ENCODE measurements at regions not wholly inside any gene's neighbourhood (a gene's known extent, or its start where the extent isn't known, plus 50 kb on each side); places are given as distances from the start of the nearest gene placed in this dataset.

DNA sequence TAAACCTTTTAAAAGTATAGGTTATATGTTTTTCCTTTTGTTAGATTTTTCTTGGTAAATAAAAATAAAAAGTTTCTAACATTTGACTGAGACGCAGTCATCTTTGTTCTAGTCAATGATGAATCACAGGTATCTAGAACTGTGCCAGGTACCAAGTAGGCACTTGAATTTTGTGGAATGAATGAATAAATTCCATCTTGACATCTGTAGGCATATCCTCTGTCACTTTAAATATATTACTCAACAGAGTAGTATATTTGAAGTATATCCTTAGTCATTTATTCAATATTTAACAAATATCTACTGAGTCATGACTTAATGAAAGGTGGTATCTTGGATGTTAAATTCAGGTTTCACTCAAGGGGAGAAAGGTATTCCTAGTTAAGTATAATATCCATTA, 828.4 kb downstream of the TUSC7 start:
- DNase-seq: no peak

DNA sequence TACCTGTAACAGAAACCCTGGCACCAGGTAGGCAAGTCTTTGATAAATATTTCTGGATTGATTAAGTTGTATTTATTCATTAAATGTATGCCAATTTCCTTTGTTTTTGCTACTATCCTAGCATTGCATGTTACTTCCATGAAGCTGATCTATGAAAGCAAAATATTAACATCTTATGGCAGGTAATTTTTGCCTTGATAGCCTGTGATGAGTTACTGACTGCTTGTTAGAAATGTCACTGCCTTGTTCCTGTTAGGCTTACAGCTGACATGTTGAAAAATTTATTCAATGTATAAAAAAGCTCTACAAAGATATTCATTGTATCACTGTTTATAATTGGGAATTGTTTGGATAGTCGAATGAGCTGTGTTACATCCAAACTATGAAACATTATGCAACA, 830.1 kb downstream of the TUSC7 start:
- DNase-seq: no peak

GRCh38 chr3:117540597-117540996, 831.0 kb downstream of the TUSC7 start:
- DNase-seq: peak; percentile 51

DNA sequence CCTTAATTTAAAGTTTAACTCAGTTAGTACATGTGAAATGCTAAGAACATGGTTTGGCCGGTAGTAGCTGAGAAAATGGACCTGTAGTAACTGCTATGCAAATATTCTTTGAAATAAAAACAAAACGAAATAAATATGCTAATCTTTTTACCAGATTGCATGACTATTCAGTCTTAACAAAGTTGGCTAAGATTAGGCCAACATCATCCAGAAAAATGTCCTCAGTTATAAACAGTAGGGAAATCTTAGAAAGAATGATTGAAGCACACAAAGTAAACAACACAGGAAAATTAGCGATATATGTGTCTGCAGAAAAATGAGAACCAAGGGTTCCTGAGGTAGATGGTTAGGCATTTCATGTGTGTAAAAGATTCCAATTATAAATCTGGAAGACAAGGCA, 832.1 kb downstream of the TUSC7 start:
- DNase-seq: no peak

- DNase-seq: no peak
These were observed 833.9 kb downstream of the TUSC7 start for GRCh38 chr3:117543521-117543920.

GRCh38 chr3:117545484-117545883, 835.9 kb downstream of the TUSC7 start:
- DNase-seq: no peak

- no peak for DNase-seq
These were observed 838.5 kb downstream of the TUSC7 start for GRCh38 chr3:117547956-117548550.

GRCh38 chr3:117548600-117548999, 839.0 kb downstream of the TUSC7 start:
- no peak for DNase-seq

DNA sequence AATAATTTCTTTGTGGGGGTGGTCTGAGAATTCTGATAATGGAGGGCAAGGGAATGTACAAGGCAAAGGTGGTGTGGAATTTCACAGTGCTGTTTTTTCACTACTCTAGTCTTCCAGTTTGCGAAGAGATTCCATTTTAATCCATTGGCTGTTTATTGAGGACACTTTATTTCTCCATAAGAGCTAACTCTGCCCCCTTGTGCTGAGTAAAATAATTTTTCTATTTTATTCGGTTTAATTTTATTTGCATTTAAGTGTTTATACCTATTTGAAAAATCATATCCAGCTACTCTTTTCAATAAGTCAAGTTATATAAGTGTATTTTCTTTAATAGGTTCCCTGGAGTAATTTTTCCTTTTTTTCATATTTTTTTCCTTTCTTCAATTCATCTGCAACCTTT, 840.1 kb downstream of the TUSC7 start:
- DNase-seq: no peak

- no peak for DNase-seq
These were observed 841.2 kb downstream of the TUSC7 start for GRCh38 chr3:117550766-117551165.

DNA sequence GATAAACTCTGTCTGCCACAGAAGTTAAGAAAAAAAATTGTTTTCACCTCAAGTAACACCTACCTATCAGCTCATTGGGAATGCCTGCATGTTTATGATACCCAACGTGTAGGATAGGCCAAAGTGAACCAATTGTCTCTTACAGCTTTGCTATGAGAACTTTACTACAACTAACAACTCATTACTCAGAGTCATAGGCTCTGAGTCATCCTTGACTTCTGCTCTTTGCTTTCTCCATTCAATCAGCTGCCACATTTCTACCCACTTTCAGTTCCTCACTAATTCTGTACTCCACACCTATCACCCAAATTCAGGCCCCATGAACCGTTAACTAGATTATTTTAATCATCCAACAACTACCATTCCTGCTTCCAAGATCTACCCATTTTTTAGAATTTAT, 843.9 kb downstream of the TUSC7 start:
- DNase-seq: no peak

- DNase-seq: no peak
These were observed 847.2 kb downstream of the TUSC7 start for GRCh38 chr3:117556646-117557407.

- DNase-seq: no peak
These were observed 848.0 kb downstream of the TUSC7 start for GRCh38 chr3:117557464-117558090.

GRCh38 chr3:117558681-117559080, 849.1 kb downstream of the TUSC7 start:
- DNase-seq: no peak

DNA sequence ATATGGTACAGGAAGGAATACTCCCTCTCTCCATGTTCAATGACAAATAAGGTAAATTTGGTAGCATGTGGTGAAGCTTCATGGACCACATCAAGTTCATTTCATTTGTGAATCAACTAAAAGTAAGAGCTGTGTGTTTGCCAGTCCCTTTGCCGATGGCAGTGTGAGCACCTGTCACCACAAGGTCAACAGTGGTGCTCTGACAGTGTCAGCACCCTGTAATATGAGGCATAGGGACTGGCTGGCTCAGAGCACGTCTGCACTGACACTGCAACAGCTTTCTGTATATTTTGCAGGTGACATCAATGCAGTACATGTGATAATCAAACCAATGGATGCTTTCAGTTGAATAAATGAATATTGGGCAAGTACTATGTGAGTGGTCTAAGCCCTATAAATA, 852.4 kb downstream of the TUSC7 start:
- DNase-seq: no peak

DNA sequence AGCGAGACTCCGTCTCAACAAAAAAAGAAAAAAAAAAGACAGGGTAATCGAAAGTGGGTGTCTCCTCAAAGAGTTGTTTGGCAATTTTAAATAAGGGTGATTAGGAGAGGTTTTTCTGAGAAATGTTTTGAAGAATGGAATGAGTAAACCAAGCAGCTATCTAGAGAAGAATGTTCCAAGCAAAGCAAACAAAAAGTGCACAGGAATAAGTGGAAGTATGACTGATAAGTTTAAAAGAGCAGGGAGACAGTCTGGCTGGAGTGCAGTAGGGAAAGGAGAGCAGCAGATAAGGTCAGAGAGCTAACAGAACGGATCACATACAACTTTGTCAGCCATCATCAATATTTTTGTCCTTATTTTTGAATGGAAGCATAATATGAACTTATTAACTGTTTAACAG, 853.5 kb downstream of the TUSC7 start:
- DNase-seq: no peak

- no peak for DNase-seq
These were observed 856.2 kb downstream of the TUSC7 start for GRCh38 chr3:117565777-117566176.

DNA sequence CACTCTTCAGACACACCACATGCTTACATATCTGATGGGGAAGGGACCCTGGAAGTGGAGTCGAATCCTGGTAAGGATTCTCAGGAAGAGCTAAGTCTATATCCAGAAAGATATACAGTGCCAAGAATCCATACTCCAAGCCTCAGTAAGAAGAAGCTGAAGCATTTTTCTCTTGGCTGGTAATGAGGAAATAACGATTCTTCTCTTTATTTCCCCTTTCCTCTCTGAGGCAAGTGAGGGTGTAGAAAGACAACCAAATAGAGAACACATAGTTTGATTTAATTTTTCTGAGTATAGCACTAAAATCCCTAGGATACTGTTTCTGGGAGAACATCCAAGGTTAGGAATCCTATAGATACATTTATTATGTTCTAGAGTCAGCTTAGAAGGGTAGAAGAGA, 857.3 kb downstream of the TUSC7 start:
- DNase-seq: no peak

- no peak for DNase-seq
These were observed 857.8 kb downstream of the TUSC7 start for GRCh38 chr3:117567382-117567781.

DNA sequence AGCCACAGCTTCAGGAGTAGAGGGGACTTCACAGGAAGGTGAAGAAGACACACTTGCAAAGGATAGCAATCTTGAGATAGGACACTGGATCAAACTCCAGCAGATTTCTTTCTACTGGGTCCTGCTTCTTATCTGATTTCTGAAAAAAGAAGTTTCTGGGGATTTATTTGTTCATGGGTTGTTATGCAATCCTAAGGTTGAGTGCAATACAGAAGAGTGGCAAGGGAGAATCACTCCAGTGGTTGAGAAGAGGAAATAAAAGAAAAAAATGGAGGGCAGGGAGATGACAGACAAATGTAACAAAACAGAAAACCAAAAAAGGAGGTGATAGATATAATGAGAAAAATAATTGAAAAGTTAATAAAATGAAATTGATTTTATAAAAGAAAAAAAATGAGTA, 858.3 kb downstream of the TUSC7 start:
- no peak for DNase-seq

DNA sequence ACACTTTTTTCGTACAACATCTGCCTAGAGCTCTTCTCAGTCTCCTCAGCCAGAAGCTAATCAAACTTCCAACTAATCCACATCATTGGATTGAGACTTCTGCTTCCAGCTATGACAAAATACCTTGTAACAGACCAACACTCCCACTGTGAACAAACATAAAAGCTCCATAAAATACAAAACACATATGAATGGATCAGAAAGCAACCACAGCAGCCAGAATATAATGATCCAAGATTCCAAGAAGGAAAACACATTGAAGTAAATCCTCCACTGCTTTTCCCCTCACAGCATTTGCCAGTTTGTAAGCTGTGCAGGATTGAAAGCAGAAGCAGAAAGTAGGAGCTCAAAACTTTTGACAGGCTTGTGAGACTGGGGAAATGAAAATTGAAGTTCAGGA, 863.2 kb downstream of the TUSC7 start:
- DNase-seq: no peak

- peak; percentile 20 for DNase-seq
These were observed 871.2 kb downstream of the TUSC7 start for GRCh38 chr3:117580806-117581205.

GRCh38 chr3:117586161-117586560, 876.6 kb downstream of the TUSC7 start:
- DNase-seq: peak; percentile 53

GRCh38 chr3:117587416-117587815, 877.8 kb downstream of the TUSC7 start:
- DNase-seq: no peak

All from DMS79 (cell line).